ENCODE measurements at regions not wholly inside any gene's neighbourhood (a gene's known extent, or its start where the extent isn't known, plus 50 kb on each side); places are given as distances from the start of the nearest gene placed in this dataset.
"Not testable (repeated sequence)": the region's sequence is repeated elsewhere in the genome, so short reads cannot be mapped to it uniquely, and the experiment has no call there.

GRCh38 chr5:167281925-167282324, 1009.5 kb upstream of the WWC1 start:
- DNase-seq (ENCODE audit: low spot score): no peak

- DNase-seq (ENCODE audit: low spot score): no peak
Observed at GRCh38 chr5:167283691-167284090, 1007.8 kb upstream of the WWC1 start.

- no peak for DNase-seq (ENCODE audit: low spot score)
Observed at GRCh38 chr5:167284222-167284890, 1007.1 kb upstream of the WWC1 start.

- DNase-seq (ENCODE audit: low spot score): no peak
Observed at GRCh38 chr5:167285591-167285990, 1005.9 kb upstream of the WWC1 start.

GRCh38 chr5:167286891-167287290, 1004.6 kb upstream of the WWC1 start:
- no peak for DNase-seq (ENCODE audit: low spot score)

GRCh38 chr5:167290478-167290877, 1001.0 kb upstream of the WWC1 start:
- no peak for DNase-seq (ENCODE audit: low spot score)

- DNase-seq (ENCODE audit: low spot score): peak; percentile 11
Observed at GRCh38 chr5:167294882-167295680, 996.4 kb upstream of the WWC1 start.

GRCh38 chr5:167295681-167296005, 995.8 kb upstream of the WWC1 start:
- no peak for DNase-seq (ENCODE audit: low spot score)

- no peak for DNase-seq (ENCODE audit: low spot score)
Observed at GRCh38 chr5:167296066-167296465, 995.4 kb upstream of the WWC1 start.

GRCh38 chr5:167296661-167297060, 994.8 kb upstream of the WWC1 start:
- no peak for DNase-seq (ENCODE audit: low spot score)

GRCh38 chr5:167299861-167300260, 991.6 kb upstream of the WWC1 start:
- DNase-seq (ENCODE audit: low spot score): not testable (repeated sequence)

GRCh38 chr5:167303582-167303981, 987.9 kb upstream of the WWC1 start:
- no peak for DNase-seq (ENCODE audit: low spot score)

- no peak for DNase-seq (ENCODE audit: low spot score)
Observed at GRCh38 chr5:167304834-167305469, 986.5 kb upstream of the WWC1 start.

GRCh38 chr5:167305591-167306213, 985.7 kb upstream of the WWC1 start:
- DNase-seq (ENCODE audit: low spot score): no peak

GRCh38 chr5:167307042-167307441, 984.4 kb upstream of the WWC1 start:
- no peak for DNase-seq (ENCODE audit: low spot score)

GRCh38 chr5:167308466-167308865, 983.0 kb upstream of the WWC1 start:
- no peak for DNase-seq (ENCODE audit: low spot score)

- no peak for DNase-seq (ENCODE audit: low spot score)
Observed at GRCh38 chr5:167309941-167310517, 981.4 kb upstream of the WWC1 start.

- no peak for DNase-seq (ENCODE audit: low spot score)
Observed at GRCh38 chr5:167311340-167311739, 980.1 kb upstream of the WWC1 start.

GRCh38 chr5:167312225-167312624, 979.2 kb upstream of the WWC1 start:
- no peak for DNase-seq (ENCODE audit: low spot score)

GRCh38 chr5:167315762-167316161, 975.7 kb upstream of the WWC1 start:
- DNase-seq (ENCODE audit: low spot score): no peak

- DNase-seq (ENCODE audit: low spot score): no peak
Observed at GRCh38 chr5:167317884-167318283, 973.6 kb upstream of the WWC1 start.

- no peak for DNase-seq (ENCODE audit: low spot score)
Observed at GRCh38 chr5:167319243-167319642, 972.2 kb upstream of the WWC1 start.

Data from hepatic stellate cell (primary cell).